GM12865 (cell line): ENCODE measurements at regions not wholly inside any gene's neighbourhood (a gene's known extent, or its start where the extent isn't known, plus 50 kb on each side); places are given as distances from the start of the nearest gene placed in this dataset.

Source experiments
- DNase-seq: peaks from one replicate; pipeline ENCODE4 v3.0.0; 2010; ENCODE audit warnings: low read depth
- H3K4me3 ChIP-seq: 2 replicates; pipeline ENCODE4 v1.5.1; 2011; ENCODE audit warnings: mild to moderate bottlenecking, low read depth, low read length, control low read depth
- CTCF ChIP-seq: IDR thresholded peaks from 2 replicates; pipeline ENCODE4 v1.5.1; 2011; ENCODE audit warnings: low read length, control low read depth, low read depth, inconsistent platforms; ENCODE audit not compliant: insufficient read depth; ENCODE audit errors: missing control alignments

GRCh38 chr4:3673716-3674478 lies 92.3 kb upstream of the ADRA2C start:
- no peak for TF ChIP-seq CTCF
- no peak for DNase-seq
- no peak overlapping the region for H3K4me3 ChIP-seq

- no peak for TF ChIP-seq CTCF
- H3K4me3 ChIP-seq = no peak overlapping the region
- DNase-seq = no peak
Observed at GRCh38 chr4:3673176-3673575, 93.0 kb upstream of the ADRA2C start.

GRCh38 chr4:3672465-3672831 lies 93.7 kb upstream of the ADRA2C start:
- H3K4me3 ChIP-seq = no peak overlapping the region
- TF ChIP-seq CTCF = no peak
- DNase-seq = no peak

- no peak overlapping the region for H3K4me3 ChIP-seq
- DNase-seq = no peak
- no peak for TF ChIP-seq CTCF
Observed at GRCh38 chr4:3671571-3672464, 94.4 kb upstream of the ADRA2C start.

- DNase-seq = no peak
- no peak overlapping the region for H3K4me3 ChIP-seq
- TF ChIP-seq CTCF = no peak
Observed at GRCh38 chr4:3670521-3671519, 95.4 kb upstream of the ADRA2C start.

GRCh38 chr4:3669553-3669949 lies 96.6 kb upstream of the ADRA2C start:
- DNase-seq = no peak
- no peak overlapping the region for H3K4me3 ChIP-seq
- TF ChIP-seq CTCF = no peak
